ENCODE measurements at regions not wholly inside any gene's neighbourhood (a gene's known extent, or its start where the extent isn't known, plus 50 kb on each side); places are given as distances from the start of the nearest gene placed in this dataset.

DNA sequence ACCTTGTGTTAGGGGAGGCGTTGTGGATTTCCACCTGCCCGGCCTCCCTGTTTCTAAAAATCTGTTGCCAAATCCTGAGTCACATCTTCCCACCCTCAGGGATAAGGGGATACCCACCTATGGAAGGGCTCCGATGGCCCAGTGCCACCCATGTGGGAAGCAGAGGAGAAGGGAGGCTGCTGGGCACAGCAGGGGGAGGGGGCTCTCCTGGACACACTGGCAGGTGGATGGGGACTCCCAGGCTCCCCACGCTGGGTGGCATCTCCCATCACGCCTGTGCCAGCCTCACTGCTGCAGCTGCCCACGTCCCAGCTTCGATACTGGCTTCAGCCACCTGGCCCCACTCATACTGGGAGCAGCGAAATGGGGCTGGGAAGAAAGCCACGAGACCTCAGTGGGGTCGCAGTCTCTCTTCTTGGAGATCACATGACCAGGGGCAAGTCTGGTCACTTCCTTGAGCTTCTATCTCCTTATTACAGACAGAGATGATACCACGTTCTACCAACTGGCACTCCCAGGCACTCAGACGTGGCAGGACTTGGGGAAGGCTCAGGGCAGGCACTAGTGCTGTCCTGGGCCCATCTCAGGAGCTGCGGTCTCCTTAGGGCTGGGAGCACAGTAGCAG lies 72.2 kb downstream of the PITPNM2 start:
- in situ Hi-C loops (cut with MboI; ENCODE audit: low pct_unique_long_range_greater_than_20kb, low sequenced_read_pairs, unreplicated experiment) = no loop called here
- DNase-seq (ENCODE audit: low spot score) = no peak
- TF ChIP-seq, protein P1, sequence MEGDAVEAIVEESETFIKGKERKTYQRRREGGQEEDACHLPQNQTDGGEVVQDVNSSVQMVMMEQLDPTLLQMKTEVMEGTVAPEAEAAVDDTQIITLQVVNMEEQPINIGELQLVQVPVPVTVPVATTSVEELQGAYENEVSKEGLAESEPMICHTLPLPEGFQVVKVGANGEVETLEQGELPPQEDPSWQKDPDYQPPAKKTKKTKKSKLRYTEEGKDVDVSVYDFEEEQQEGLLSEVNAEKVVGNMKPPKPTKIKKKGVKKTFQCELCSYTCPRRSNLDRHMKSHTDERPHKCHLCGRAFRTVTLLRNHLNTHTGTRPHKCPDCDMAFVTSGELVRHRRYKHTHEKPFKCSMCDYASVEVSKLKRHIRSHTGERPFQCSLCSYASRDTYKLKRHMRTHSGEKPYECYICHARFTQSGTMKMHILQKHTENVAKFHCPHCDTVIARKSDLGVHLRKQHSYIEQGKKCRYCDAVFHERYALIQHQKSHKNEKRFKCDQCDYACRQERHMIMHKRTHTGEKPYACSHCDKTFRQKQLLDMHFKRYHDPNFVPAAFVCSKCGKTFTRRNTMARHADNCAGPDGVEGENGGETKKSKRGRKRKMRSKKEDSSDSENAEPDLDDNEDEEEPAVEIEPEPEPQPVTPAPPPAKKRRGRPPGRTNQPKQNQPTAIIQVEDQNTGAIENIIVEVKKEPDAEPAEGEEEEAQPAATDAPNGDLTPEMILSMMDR (IDR thresholded peaks at IDR 0.05; ENCODE audit: extremely low read depth, insufficient read depth, missing control alignments) = no peak

DNA sequence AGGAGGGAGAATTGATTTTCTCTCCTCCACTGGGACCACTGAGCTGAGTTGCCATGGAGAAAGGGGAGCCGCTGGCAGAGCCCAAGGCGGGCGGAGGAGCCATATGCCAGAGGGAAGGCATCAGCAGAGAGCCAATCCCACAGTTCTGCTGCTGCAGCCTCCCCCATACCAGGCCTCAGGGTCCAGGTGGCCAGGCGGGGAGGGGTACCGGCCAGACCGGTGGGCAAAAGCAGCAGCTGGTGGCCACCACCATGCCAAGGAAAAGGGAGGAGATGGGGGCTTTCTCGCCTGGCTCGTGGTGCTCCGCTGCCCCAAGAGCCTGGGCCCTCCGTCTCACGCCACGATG lies 72.8 kb downstream of the PITPNM2 start:
- TF ChIP-seq, protein P1 (IDR thresholded peaks at IDR 0.05; ENCODE audit: extremely low read depth, insufficient read depth, missing control alignments) = no peak
- DNase-seq (ENCODE audit: low spot score) = no peak
- in situ Hi-C loops (cut with MboI; ENCODE audit: low pct_unique_long_range_greater_than_20kb, low sequenced_read_pairs, unreplicated experiment) = no loop called here

DNA sequence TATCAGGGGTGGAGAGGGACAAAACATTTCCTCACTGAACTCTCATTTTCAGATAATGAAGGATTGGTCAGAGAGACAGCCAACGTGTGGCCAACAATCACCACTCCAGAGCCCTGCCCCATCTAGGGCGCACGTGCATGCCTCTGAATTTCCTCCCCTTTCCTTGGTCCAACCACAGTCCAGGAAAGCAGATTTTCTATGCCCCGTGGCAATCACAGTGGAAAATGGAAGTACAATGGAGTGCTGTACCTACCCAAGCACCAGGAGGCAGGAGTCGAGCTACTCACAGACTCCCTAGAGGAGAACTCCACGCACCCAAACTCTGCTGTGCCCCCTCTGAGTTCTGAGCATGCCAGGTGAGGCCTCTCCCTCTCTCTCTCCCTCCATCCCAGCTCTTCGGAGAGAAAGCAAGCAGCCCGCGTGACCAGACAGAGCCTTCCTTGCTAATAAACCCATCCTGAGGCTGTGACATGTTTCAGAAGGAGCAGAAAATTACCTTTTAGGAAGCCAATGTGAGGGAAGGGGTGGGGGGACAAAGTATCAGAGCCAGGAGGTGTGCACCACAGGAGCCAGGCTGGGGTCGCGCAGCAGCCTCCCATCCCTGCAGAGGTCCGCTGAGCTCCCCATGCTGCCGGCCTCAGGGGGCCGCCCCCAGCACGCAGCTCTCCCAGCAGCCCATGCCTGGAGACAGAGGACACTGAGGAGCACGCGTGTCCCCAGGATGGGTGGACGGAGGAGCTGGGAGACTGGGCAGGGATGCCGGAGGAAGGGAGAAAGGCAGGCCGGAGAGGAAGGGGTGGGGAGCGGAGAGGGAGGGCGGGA lies 73.4 kb downstream of the PITPNM2 start:
- TF ChIP-seq, protein P1 (IDR thresholded peaks at IDR 0.05; ENCODE audit: extremely low read depth, insufficient read depth, missing control alignments) = no peak
- no peak for DNase-seq (ENCODE audit: low spot score)
- in situ Hi-C loops (cut with MboI; ENCODE audit: low pct_unique_long_range_greater_than_20kb, low sequenced_read_pairs, unreplicated experiment) = no loop called here

DNA sequence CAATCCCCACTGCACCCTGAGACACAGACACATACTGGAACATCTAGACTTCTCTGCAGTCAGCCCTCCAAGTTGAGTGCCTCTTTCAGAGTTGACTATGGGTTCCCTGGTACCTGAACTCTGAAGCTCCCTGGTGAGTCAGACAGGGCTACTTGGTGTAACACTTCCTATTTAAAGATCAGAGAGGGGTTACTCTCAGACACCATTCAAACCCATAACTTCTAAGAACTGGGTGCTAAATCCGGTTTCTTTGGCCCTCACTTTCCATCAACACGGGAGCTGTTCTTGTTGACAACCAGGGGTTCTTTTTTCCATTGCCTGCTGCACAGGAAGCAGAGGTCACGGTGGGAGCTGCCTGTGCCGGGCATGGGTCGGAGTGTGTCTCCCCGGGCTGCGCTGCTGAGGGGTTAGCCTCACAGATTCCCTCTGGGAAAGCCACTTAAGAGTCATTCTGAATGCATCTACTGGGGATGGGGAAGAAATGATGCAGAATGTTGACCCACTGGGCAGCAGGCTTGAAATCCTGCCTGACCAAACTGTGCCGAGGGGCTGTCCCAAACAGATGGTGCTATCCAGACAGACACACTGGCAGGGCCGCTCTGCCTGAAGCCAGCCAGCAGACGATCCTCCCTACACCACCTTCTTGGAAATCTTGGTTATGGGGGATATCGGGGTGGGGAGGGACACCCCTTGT lies 74.1 kb downstream of the PITPNM2 start:
- in situ Hi-C loops (cut with MboI; ENCODE audit: low pct_unique_long_range_greater_than_20kb, low sequenced_read_pairs, unreplicated experiment) = no loop called here
- peak; percentile 70 for DNase-seq (ENCODE audit: low spot score)
- TF ChIP-seq, protein P1 (IDR thresholded peaks at IDR 0.05; ENCODE audit: extremely low read depth, insufficient read depth, missing control alignments) = no peak

DNA sequence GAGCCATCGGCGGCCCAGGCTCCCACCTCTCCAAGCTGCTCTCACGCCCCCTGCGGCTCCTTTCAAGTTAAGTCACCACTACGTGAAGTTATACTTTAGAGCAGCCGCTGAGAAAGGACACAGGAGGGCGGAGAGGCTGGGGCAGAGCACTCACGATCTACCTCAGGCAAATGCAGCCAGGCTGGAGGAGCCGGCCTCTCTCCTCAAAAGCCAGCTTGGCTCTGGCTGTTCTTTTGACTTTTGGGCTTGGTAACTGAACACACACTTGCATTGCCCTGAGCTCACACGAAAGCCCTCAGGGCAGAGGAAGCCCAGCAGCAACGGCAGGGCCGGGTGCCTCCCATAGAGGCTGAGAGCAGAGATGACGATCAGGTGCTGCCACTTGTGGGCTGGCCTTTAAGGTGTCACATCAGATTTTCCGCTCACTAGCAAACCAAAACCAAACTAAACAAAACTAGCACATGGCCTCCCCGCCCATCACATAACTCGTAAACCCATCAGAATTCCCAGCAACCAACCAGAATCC lies 75.2 kb downstream of the PITPNM2 start:
- TF ChIP-seq, protein P1 (IDR thresholded peaks at IDR 0.05; ENCODE audit: extremely low read depth, insufficient read depth, missing control alignments) = no peak
- in situ Hi-C loops (cut with MboI; ENCODE audit: low pct_unique_long_range_greater_than_20kb, low sequenced_read_pairs, unreplicated experiment) = no loop called here
- DNase-seq (ENCODE audit: low spot score) = peak; percentile 62

DNA sequence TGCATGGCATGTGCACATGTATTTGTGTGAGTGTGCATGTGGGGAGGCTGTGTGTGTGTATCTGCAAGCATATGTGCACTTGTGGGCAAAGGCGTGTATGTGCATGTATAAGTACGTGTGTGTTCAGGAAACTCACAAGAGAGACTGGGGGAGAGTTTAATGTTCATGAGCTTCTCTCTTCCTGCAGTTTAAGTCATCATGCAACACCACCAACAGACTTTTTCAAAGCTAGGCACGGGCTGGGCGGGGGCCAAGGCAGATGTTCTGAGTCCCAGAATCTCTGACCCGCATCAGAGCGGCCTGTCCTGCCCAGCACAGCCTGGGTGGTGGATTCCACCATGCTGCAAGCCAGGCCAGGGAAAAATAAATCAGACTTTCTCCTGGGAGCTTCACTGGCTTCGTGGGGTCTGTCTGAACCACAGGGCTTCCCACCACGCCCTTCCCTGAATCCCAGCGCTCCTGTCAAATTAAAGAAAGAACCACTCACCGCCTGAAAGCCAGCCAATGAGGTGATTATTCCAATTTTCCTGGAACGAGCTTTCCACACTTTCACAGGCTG lies 75.7 kb downstream of the PITPNM2 start:
- in situ Hi-C loops (cut with MboI; ENCODE audit: low pct_unique_long_range_greater_than_20kb, low sequenced_read_pairs, unreplicated experiment) = no loop called here
- no peak for DNase-seq (ENCODE audit: low spot score)
- TF ChIP-seq, protein P1 (IDR thresholded peaks at IDR 0.05; ENCODE audit: extremely low read depth, insufficient read depth, missing control alignments) = no peak

Measured in GM13977 (cell line).